ENCODE measurements at regions not wholly inside any gene's neighbourhood (a gene's known extent, or its start where the extent isn't known, plus 50 kb on each side); places are given as distances from the start of the nearest gene placed in this dataset.

DNA sequence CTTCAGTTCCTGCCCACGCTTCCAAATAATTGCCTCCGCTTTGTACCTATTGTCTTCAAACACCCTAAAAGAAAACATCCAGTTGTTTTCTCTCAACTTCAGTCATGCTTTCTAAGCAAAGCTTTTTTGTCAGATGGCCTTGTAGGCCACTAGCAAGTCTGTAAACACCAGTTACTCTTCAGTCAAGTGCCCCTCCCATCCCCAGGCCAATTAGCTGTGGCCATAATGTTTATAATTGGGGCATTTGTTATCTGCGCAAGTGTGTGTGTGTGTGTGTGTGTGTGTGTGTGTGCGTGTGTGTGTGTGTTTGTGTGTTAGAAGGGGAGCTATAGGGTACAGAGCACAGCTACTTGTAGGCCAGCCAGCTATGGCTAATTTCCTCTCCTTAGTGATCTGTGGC lies 272.4 kb upstream of the MARCKS start:
- Histone ChIP-seq H3K4me3 (replicated peaks in 1 of 3; ENCODE audit: insufficient read depth in 1 of 3, low read depth in 1 of 3, low read length in 3 of 3) (no peak overlapping the region), H3K27ac (ENCODE audit: insufficient read depth, low read depth, low read length) (no peak overlapping the region), H3K79me2 (ENCODE audit: control insufficient read depth, insufficient read depth, low read length) (no peaks in the 10 kb centered on the region), H3K9me3 (replicated peaks; ENCODE audit: control insufficient read depth, insufficient read depth, low read length) (no peaks in the 10 kb centered on the region), H3K4me1 (ENCODE audit: control insufficient read depth, extremely low read depth, insufficient read depth, low read length) (no peaks in the 10 kb centered on the region), H3K27me3 (ENCODE audit: control insufficient read depth in 2 of 2, insufficient read depth in 2 of 2, low read length in 2 of 2) (no peaks in the 10 kb centered on the region), H4K20me1 (replicated peaks; ENCODE audit: control insufficient read depth, extremely low read depth, insufficient read depth, low read length) (no peaks in the 10 kb centered on the region), H3K9me1 (replicated peaks; ENCODE audit: control insufficient read depth, extremely low read depth, insufficient read depth, low read length) (no peaks in the 10 kb centered on the region), H3K4me2 (ENCODE audit: insufficient read depth, low read length) (no peak overlapping the region), H2AFZ (ENCODE audit: low read depth, low read length) (no peak overlapping the region), H3K36me3 (ENCODE audit: control insufficient read depth in 2 of 2, extremely low read depth in 1 of 2, insufficient read depth in 2 of 2, low read length in 2 of 2) (no peaks in the 10 kb centered on the region), H3K9ac (replicated peaks; ENCODE audit: extremely low read depth, insufficient read depth, low read length) (no peak overlapping the region)
- no TSS peak for BruUV-seq (replicated peaks)
- dilution Hi-C loops (cut with MboI; ENCODE audit: extremely low pct_ligation_motif_present, low sequenced_read_pairs) = no loop called here
- FAIRE-seq = no peak
- TF ChIP-seq JUN (IDR thresholded peaks at IDR 0.05; ENCODE audit: borderline replicate concordance, insufficient read depth, insufficient read length, low read depth) (no peak), MYC (IDR thresholded peaks at IDR 0.05; ENCODE audit: low read depth, low read length) (no peak), EZH2 (IDR thresholded peaks at IDR 0.05; ENCODE audit: borderline replicate concordance, low read depth, low read length, severe bottlenecking) (no peak), FOS (IDR thresholded peaks at IDR 0.05; ENCODE audit: borderline replicate concordance, insufficient read depth, low read length) (no peak), GATA2 (IDR thresholded peaks at IDR 0.05; ENCODE audit: insufficient read depth, insufficient read length, low read depth, low read length) (no peak), POLR2A (IDR thresholded peaks at IDR 0.05; ENCODE audit: low read depth, low read length) (no peak), POLR2AphosphoS5 (IDR thresholded peaks at IDR 0.05; ENCODE audit: insufficient read depth, low read depth, low read length) (no peak)
- TF ChIP-seq, protein P1, sequence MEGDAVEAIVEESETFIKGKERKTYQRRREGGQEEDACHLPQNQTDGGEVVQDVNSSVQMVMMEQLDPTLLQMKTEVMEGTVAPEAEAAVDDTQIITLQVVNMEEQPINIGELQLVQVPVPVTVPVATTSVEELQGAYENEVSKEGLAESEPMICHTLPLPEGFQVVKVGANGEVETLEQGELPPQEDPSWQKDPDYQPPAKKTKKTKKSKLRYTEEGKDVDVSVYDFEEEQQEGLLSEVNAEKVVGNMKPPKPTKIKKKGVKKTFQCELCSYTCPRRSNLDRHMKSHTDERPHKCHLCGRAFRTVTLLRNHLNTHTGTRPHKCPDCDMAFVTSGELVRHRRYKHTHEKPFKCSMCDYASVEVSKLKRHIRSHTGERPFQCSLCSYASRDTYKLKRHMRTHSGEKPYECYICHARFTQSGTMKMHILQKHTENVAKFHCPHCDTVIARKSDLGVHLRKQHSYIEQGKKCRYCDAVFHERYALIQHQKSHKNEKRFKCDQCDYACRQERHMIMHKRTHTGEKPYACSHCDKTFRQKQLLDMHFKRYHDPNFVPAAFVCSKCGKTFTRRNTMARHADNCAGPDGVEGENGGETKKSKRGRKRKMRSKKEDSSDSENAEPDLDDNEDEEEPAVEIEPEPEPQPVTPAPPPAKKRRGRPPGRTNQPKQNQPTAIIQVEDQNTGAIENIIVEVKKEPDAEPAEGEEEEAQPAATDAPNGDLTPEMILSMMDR (IDR thresholded peaks at IDR 0.05; ENCODE audit: extremely low read depth in 1 of 2, insufficient read depth in 1 of 2, low read depth in 1 of 2, low read length in 2 of 2) = no peak
- TF ChIP-seq, protein P2, sequence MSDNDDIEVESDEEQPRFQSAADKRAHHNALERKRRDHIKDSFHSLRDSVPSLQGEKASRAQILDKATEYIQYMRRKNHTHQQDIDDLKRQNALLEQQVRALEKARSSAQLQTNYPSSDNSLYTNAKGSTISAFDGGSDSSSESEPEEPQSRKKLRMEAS (IDR thresholded peaks at IDR 0.05; ENCODE audit: insufficient read depth, insufficient read length) = no peak
- ChIA-PET CTCF (interaction anchor here (0.9 kb wide), 1 partner anchor 14 kb away, joined by 3 read pairs; no protein-coding TSS in a partner anchor), POLR2A (no interaction called here)
- intact Hi-C loops (cut with micrococcal nuclease) = no loop called here
- no peak for DNase-seq (ENCODE audit: low read depth, low spot score)

Data from endothelial cell of umbilical vein (primary cell).